ENCODE measurements at regions not wholly inside any gene's neighbourhood (a gene's known extent, or its start where the extent isn't known, plus 50 kb on each side); places are given as distances from the start of the nearest gene placed in this dataset.

GRCh38 chr2:104787298-104788065 is 66.4 kb upstream of the POU3F3 start:
- no peak overlapping the region for H3K27ac ChIP-seq (ENCODE audit: insufficient read length, low read depth, low read length)
- no peak overlapping the region for H2BK12ac ChIP-seq (ENCODE audit: insufficient read length, low read depth, low read length)
- no peak overlapping the region for H3K14ac ChIP-seq (ENCODE audit: insufficient read depth, low read length)
- no peak overlapping the region for H2BK120ac ChIP-seq (ENCODE audit: low read depth, low read length, poor library complexity, severe bottlenecking)
- no peaks in the 10 kb centered on the region for H3K9me3 ChIP-seq (ENCODE audit: control insufficient read depth, low read depth, low read length)
- no peak overlapping the region for H3K4ac ChIP-seq (ENCODE audit: low read depth, low read length)
- H3K4me1 ChIP-seq (ENCODE audit: insufficient read depth, low read length): 0 out of 2 replicates have a peak, but pooled peaks cover 2% of the 10 kb centered on the region
- Mint-ChIP-seq H3K27me3 (ENCODE audit: low read depth) (peaks cover 15% of the 10 kb centered on the region), H3K9me3 (no peaks in the 10 kb centered on the region), H3K36me3 (ENCODE audit: insufficient read depth in 1 of 3, low read depth in 3 of 3) (no peaks in the 10 kb centered on the region), H3K4me1 (peaks cover 10 to 15% of the 10 kb centered on the region in 2 experiments; a peak in 3 of 4 replicates), H3K27ac (no peak overlapping the region), H3K4me3 (no peak overlapping the region)
- H3T11ph ChIP-seq (ENCODE audit: low read length): no peak overlapping the region
- WGBS (ENCODE audit: extremely low coverage, insufficient read length, low lambda C conversion rate): no CpG with 5 or more reads among the region's 8 CpGs
- no peaks in the 10 kb centered on the region for H3K79me2 ChIP-seq (ENCODE audit: insufficient read depth, low read length)
- no peaks in the 10 kb centered on the region for H4K20me1 ChIP-seq (ENCODE audit: control insufficient read depth, insufficient read depth, insufficient read length)
- H3K4me2 ChIP-seq (ENCODE audit: insufficient read depth, insufficient read length, low read length): no peak overlapping the region
- no peaks in the 10 kb centered on the region for H3K79me1 ChIP-seq (ENCODE audit: insufficient read depth, low read depth, low read length, poor library complexity, severe bottlenecking)
- no peak overlapping the region for H3K23ac ChIP-seq (ENCODE audit: insufficient read length, low read depth, low read length)
- peaks cover 2% of the 10 kb centered on the region; the same call in 1 of the 2 replicates for H3K27me3 ChIP-seq (ENCODE audit: insufficient read depth, low read length)
- no peak overlapping the region for H4K8ac ChIP-seq (replicated peaks; ENCODE audit: insufficient read length, low read depth, low read length)
- DNase-seq: no peak
- no peak overlapping the region for H2AFZ ChIP-seq (ENCODE audit: low read length)
- H3K18ac ChIP-seq (ENCODE audit: insufficient read length, low read depth, low read length): no peak overlapping the region
- no peak overlapping the region for H2AK5ac ChIP-seq (ENCODE audit: insufficient read length, low read length)
- H3K56ac ChIP-seq (ENCODE audit: insufficient read length, low read depth, low read length): no peak overlapping the region
- H3K23me2 ChIP-seq (ENCODE audit: insufficient read length, low read depth, low read length, poor library complexity, severe bottlenecking): no peaks in the 10 kb centered on the region
- no peak overlapping the region for H3K9ac ChIP-seq (ENCODE audit: extremely low read depth, insufficient read length, low read length)
- H2BK20ac ChIP-seq (ENCODE audit: low read depth, low read length, poor library complexity, severe bottlenecking): no peak overlapping the region
- TF ChIP-seq, protein P1, sequence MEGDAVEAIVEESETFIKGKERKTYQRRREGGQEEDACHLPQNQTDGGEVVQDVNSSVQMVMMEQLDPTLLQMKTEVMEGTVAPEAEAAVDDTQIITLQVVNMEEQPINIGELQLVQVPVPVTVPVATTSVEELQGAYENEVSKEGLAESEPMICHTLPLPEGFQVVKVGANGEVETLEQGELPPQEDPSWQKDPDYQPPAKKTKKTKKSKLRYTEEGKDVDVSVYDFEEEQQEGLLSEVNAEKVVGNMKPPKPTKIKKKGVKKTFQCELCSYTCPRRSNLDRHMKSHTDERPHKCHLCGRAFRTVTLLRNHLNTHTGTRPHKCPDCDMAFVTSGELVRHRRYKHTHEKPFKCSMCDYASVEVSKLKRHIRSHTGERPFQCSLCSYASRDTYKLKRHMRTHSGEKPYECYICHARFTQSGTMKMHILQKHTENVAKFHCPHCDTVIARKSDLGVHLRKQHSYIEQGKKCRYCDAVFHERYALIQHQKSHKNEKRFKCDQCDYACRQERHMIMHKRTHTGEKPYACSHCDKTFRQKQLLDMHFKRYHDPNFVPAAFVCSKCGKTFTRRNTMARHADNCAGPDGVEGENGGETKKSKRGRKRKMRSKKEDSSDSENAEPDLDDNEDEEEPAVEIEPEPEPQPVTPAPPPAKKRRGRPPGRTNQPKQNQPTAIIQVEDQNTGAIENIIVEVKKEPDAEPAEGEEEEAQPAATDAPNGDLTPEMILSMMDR (conservative IDR thresholded peaks at IDR 0.05): no peak
- no peak overlapping the region for H2BK15ac ChIP-seq (ENCODE audit: low read depth, low read length)
- no peak overlapping the region for H2BK5ac ChIP-seq (ENCODE audit: insufficient read length, low read length)
- no peak overlapping the region for H4K91ac ChIP-seq (ENCODE audit: insufficient read length, low read depth, low read length)
- H4K5ac ChIP-seq (ENCODE audit: insufficient read length, low read depth, low read length): no peak overlapping the region

Measured in H9 (cell line).